ENCODE measurements at regions not wholly inside any gene's neighbourhood (a gene's known extent, or its start where the extent isn't known, plus 50 kb on each side); places are given as distances from the start of the nearest gene placed in this dataset.

DNA sequence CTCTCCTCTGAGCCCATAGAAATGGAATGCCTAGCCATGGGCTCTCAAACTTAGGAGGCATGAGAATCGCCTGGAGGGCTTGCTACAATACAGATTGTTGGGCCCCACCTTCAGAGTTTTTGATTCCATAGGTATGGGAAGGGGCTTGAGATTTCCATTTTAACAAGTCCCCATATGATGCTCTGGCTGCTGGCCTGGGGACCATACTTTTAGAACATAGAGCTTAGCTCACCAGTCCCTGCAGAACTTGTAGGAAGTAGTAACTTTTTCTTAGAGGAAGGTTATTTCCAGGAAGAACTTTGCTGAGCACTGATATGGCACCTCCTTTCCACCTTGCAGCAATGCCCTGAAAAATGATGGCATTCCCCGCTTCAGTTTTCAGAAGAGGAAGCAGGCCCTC is 177.0 kb upstream of the ZMIZ1 start:
- TF ChIP-seq, protein P1, sequence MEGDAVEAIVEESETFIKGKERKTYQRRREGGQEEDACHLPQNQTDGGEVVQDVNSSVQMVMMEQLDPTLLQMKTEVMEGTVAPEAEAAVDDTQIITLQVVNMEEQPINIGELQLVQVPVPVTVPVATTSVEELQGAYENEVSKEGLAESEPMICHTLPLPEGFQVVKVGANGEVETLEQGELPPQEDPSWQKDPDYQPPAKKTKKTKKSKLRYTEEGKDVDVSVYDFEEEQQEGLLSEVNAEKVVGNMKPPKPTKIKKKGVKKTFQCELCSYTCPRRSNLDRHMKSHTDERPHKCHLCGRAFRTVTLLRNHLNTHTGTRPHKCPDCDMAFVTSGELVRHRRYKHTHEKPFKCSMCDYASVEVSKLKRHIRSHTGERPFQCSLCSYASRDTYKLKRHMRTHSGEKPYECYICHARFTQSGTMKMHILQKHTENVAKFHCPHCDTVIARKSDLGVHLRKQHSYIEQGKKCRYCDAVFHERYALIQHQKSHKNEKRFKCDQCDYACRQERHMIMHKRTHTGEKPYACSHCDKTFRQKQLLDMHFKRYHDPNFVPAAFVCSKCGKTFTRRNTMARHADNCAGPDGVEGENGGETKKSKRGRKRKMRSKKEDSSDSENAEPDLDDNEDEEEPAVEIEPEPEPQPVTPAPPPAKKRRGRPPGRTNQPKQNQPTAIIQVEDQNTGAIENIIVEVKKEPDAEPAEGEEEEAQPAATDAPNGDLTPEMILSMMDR (IDR thresholded peaks at IDR 0.05): no peak
- no peak for TF ChIP-seq POLR2A (IDR thresholded peaks at IDR 0.05)
- Histone ChIP-seq H3K36me3 (no peaks in the 10 kb centered on the region), H3K4me1 (peaks cover 29 to 31% of the 10 kb centered on the region in 2 donors), H3K4me3 (replicated peaks in 1 of 3) (no peak overlapping the region), H3K27ac (no peak overlapping the region), H3K9me3 (no peaks in the 10 kb centered on the region), H3K27me3 (no peaks in the 10 kb centered on the region)
- intact Hi-C loops (cut with DNase I): no loop called here
- DNase-seq: no peak
- 87 to 93% methylated on average over 2 of the region's 2 CpGs for WGBS, 2 donors

DNA sequence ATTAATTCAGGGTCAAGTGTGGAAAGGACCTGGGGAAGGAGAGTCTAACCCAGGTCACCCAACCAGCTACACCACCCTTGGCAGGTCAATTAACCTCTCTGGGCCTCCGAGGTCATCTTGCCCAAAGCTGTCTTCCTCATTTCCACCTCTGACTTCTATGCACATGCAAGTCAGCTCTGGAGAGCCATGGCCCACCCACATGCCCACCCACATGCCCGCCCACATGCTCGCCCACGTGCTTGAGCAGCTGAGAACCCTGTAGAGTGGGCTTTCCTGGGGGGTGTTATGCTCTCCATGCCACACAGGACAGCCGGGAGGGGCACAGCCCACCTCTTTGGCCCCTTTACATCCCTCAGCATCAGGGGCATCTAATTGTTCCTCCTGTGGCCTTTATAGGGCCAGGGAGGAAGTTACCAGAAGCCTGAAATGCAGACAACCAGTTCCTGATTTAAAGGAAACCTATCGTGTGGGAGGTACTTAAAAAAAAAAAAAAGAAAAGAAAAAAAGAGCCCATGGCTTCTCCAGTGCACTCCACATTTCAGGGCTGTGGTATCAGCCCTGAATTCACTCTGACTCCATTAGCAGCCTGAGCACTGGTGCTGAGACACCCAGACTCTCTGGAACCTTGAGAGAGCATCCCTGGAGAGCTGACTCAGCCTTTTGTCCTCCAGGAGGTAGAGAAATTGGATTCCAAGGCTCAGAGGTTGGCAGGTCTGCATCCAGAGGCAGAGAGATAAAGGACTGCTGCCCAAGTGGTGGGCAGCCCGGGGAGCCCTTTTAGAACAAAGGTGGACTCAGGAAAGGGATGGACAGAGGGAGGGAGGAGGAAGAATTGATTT is 176.2 kb upstream of the ZMIZ1 start:
- H3K27me3 ChIP-seq: no peaks in the 10 kb centered on the region
- H3K4me3 ChIP-seq (replicated peaks in 1 of 3): no peak overlapping the region
- H3K9me3 ChIP-seq: no peaks in the 10 kb centered on the region
- H3K36me3 ChIP-seq: no peaks in the 10 kb centered on the region
- 83 to 84% methylated on average over 7 of the region's 7 CpGs for WGBS, 2 donors
- intact Hi-C loops (cut with DNase I): no loop called here
- H3K27ac ChIP-seq: no peak overlapping the region
- no peak for DNase-seq
- TF ChIP-seq, protein P1 (IDR thresholded peaks at IDR 0.05): no peak
- no peak for TF ChIP-seq POLR2A (IDR thresholded peaks at IDR 0.05)
- H3K4me1 ChIP-seq: peaks cover 29 to 31% of the 10 kb centered on the region in 2 donors

GRCh38 chr10:78893217-78893616 is 175.5 kb upstream of the ZMIZ1 start:
- no peak for DNase-seq
- H3K27me3 ChIP-seq: no peaks in the 10 kb centered on the region
- intact Hi-C loops (cut with DNase I): no loop called here
- WGBS, 2 donors: 94 to 96% methylated on average over 5 of the region's 5 CpGs
- no peak overlapping the region for H3K4me3 ChIP-seq (replicated peaks in 1 of 3)
- no peaks in the 10 kb centered on the region for H3K9me3 ChIP-seq
- TF ChIP-seq POLR2A (IDR thresholded peaks at IDR 0.05): no peak
- TF ChIP-seq, protein P1 (IDR thresholded peaks at IDR 0.05): no peak
- H3K36me3 ChIP-seq: no peaks in the 10 kb centered on the region
- peaks cover 27 to 31% of the 10 kb centered on the region in 2 donors for H3K4me1 ChIP-seq
- no peak overlapping the region for H3K27ac ChIP-seq

DNA sequence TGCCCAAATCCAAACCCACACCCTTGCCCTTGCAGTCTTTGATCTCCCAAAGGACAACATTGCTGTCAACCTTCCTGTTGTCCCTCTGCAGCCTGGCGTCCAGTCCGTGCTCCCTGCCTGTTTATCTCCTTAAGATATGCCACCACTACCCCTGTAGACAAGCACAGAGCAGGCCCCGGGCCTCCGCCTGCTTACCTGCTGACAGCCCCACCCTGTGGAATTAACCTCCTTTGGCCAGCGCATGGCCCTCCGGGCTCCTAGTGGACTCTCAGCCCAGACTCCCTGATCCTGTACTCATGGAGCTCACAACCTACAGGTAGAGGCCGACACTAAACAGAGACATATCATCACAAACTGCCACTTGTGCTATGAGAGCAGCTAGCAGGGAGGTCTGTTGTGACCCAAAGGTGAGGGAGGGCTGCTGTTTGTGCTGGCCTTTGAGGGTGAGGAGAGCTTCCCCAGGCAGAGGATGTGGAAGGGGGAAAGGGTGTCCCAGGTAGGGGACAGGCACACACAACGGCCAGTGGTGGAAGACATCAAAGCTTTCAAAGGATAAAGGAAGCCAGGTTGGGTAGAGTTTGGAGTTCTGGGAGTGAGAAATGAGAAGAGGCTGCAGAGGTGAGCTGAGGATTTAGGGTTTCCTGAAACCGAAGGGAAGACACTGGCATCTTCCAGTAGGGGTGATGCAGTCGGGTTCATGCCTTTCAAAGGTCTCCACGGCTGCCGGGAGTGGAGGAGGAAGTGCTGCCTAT is 174.5 kb upstream of the ZMIZ1 start:
- H3K27ac ChIP-seq: no peak overlapping the region
- no peaks in the 10 kb centered on the region for H3K36me3 ChIP-seq
- H3K4me1 ChIP-seq: peaks cover 21 to 23% of the 10 kb centered on the region in 2 donors
- WGBS, 2 donors: 90 to 95% methylated on average over 12 of the region's 12 CpGs
- intact Hi-C loops (cut with DNase I): no loop called here
- H3K9me3 ChIP-seq: no peaks in the 10 kb centered on the region
- no peaks in the 10 kb centered on the region for H3K27me3 ChIP-seq
- DNase-seq: no peak
- TF ChIP-seq POLR2A (IDR thresholded peaks at IDR 0.05): no peak
- TF ChIP-seq, protein P1 (IDR thresholded peaks at IDR 0.05): no peak
- no peak overlapping the region for H3K4me3 ChIP-seq (replicated peaks in 1 of 3)

- H3K4me1 ChIP-seq: peaks cover 18 to 21% of the 10 kb centered on the region in 2 donors
- TF ChIP-seq, protein P1 (IDR thresholded peaks at IDR 0.05): no peak
- no peak for TF ChIP-seq POLR2A (IDR thresholded peaks at IDR 0.05)
- no peaks in the 10 kb centered on the region for H3K9me3 ChIP-seq
- no peak overlapping the region for H3K27ac ChIP-seq
- WGBS, 2 donors: 77 to 100% methylated on average over 3 of the region's 3 CpGs
- H3K27me3 ChIP-seq: no peaks in the 10 kb centered on the region
- no peak overlapping the region for H3K4me3 ChIP-seq (replicated peaks in 1 of 3)
- intact Hi-C loops (cut with DNase I): no loop called here
- H3K36me3 ChIP-seq: no peaks in the 10 kb centered on the region
- no peak for DNase-seq
Measured at GRCh38 chr10:78894841-78895195, 173.9 kb upstream of the ZMIZ1 start.

Data from thyroid gland (tissue), 4 donors.